Gastrocnemius medialis (tissue), 4 donors: ENCODE measurements at regions not wholly inside any gene's neighbourhood (a gene's known extent, or its start where the extent isn't known, plus 50 kb on each side); places are given as distances from the start of the nearest gene placed in this dataset.

Experiments used
- CTCF ChIP-seq, 5 experiments: fragments of 450-650 bp in 3 of 5; fragments of 200-600 bp in 2 of 5; sonication (generic) in 2 of 5; IDR thresholded peaks in 4 of 5; conservative IDR thresholded peaks in 1 of 5; 1 replicate in 4 of 5; 2 replicates in 1 of 5; pipeline ENCODE4 v1.5.1; 2016 to 2019; ENCODE audit warnings: antibody characterized with exemption in 5 of 5, mild to moderate bottlenecking in 3 of 5, moderate library complexity in 3 of 5
- POLR2A ChIP-seq, 2 donors: fragments of 450-650 bp; IDR thresholded peaks; one replicate each; pipeline ENCODE4 v1.6.1; 2017; ENCODE audit warnings: antibody characterized with exemption in 2 of 2, mild to moderate bottlenecking in 2 of 2, moderate library complexity in 2 of 2

GRCh38 chr5:82817897-82818676 is 259.1 kb downstream of the TMEM167A start:
- no peak for TF ChIP-seq CTCF (IDR thresholded peaks at IDR 0.05 in 4 of 5, conservative IDR thresholded peaks at IDR 0.05 in 1 of 5)
- no peak for TF ChIP-seq POLR2A (IDR thresholded peaks at IDR 0.05)
